Suprapubic skin (tissue), 4 donors: ENCODE measurements at regions not wholly inside any gene's neighbourhood (a gene's known extent, or its start where the extent isn't known, plus 50 kb on each side); places are given as distances from the start of the nearest gene placed in this dataset.

Experiments
- DNase-seq, 2 donors: peaks; one replicate each; pipeline ENCODE4 v3.0.0-alpha.2; 2019; ENCODE audit warnings: low spot score in 2 of 2
- H3K27ac ChIP-seq: fragments of 200-600 bp; sonication (generic); one replicate; pipeline ENCODE4 v1.5.1; 2019
- H3K27me3 ChIP-seq: fragments of 200-600 bp; sonication (generic); one replicate; pipeline ENCODE4 v1.5.1; 2019
- H3K36me3 ChIP-seq: fragments of 200-600 bp; sonication (generic); one replicate; pipeline ENCODE4 v1.5.1; 2019
- H3K4me1 ChIP-seq: fragments of 200-600 bp; sonication (generic); one replicate; pipeline ENCODE4 v1.5.1; 2019
- H3K4me3 ChIP-seq: fragments of 200-600 bp; sonication (generic); one replicate; pipeline ENCODE4 v1.5.1; 2019; ENCODE audit warnings: mild to moderate bottlenecking
- H3K9me3 ChIP-seq: fragments of 200-600 bp; sonication (generic); one replicate; pipeline ENCODE4 v1.5.1; 2019
- EP300 ChIP-seq: sonication (generic); formaldehyde crosslinking; IDR thresholded peaks from one replicate; pipeline ENCODE4 v1.6.1; 2017; ENCODE audit warnings: antibody characterized with exemption
- POLR2A ChIP-seq, 2 donors: fragments of 450-650 bp; IDR thresholded peaks; one replicate each; pipeline ENCODE4 v1.6.1; 2017; ENCODE audit warnings: antibody characterized with exemption in 2 of 2, mild to moderate bottlenecking in 2 of 2, moderate library complexity in 2 of 2
- POLR2AphosphoS5 ChIP-seq, 3 donors: sonication (generic); formaldehyde crosslinking; IDR thresholded peaks; one replicate each; pipeline ENCODE4 v1.6.1; 2017; ENCODE audit warnings: antibody characterized with exemption in 3 of 3
- WGBS: methylation state at CpG from one replicate; pipeline ENCODE4 v1.1.5; 2018; 5-methylcytosine and 5-hydroxymethylcytosine counted together
- TF ChIP-seq, protein P1 (sequence below), 2 donors: fragments of 200-600 bp in 1 of 2; fragments of 450-650 bp in 1 of 2; sonication (generic) in 1 of 2; IDR thresholded peaks; one replicate each; pipeline ENCODE4 v1.5.1; 2016 to 2019; ENCODE audit warnings: antibody characterized with exemption in 2 of 2, mild to moderate bottlenecking in 1 of 2, moderate library complexity in 1 of 2

DNA sequence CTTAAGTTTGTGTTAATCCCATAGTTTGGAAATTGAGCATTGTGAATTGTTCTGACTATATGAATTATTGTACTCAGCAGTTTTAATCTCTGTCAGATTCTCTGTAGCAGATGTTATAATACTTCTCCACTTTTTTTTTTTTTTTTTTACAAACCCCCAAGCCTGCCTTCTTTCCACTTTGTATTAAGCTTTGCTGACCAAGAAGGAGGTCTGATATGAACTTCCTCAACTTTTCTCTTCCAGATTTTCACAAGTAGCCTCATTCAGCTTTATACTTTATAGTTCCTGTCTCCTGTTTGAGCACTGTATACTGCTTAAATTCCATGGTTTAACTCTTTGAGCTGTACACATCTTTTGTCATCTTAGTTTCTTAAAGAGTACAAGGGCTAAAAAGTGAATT lies 105.0 kb downstream of the HAUS1 start:
- Histone ChIP-seq H3K27me3 (no peaks in the 10 kb centered on the region), H3K27ac (no peak overlapping the region), H3K9me3 (no peaks in the 10 kb centered on the region), H3K4me3 (no peak overlapping the region), H3K36me3 (no peaks in the 10 kb centered on the region), H3K4me1 (peaks cover 4% of the 10 kb centered on the region)
- TF ChIP-seq POLR2A (IDR thresholded peaks at IDR 0.05), result no peak
- TF ChIP-seq, protein P1, sequence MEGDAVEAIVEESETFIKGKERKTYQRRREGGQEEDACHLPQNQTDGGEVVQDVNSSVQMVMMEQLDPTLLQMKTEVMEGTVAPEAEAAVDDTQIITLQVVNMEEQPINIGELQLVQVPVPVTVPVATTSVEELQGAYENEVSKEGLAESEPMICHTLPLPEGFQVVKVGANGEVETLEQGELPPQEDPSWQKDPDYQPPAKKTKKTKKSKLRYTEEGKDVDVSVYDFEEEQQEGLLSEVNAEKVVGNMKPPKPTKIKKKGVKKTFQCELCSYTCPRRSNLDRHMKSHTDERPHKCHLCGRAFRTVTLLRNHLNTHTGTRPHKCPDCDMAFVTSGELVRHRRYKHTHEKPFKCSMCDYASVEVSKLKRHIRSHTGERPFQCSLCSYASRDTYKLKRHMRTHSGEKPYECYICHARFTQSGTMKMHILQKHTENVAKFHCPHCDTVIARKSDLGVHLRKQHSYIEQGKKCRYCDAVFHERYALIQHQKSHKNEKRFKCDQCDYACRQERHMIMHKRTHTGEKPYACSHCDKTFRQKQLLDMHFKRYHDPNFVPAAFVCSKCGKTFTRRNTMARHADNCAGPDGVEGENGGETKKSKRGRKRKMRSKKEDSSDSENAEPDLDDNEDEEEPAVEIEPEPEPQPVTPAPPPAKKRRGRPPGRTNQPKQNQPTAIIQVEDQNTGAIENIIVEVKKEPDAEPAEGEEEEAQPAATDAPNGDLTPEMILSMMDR (IDR thresholded peaks at IDR 0.05), result no peak
- TF ChIP-seq POLR2AphosphoS5 (IDR thresholded peaks at IDR 0.05), result no peak
- no peak for TF ChIP-seq EP300
- DNase-seq, result no peak

DNA sequence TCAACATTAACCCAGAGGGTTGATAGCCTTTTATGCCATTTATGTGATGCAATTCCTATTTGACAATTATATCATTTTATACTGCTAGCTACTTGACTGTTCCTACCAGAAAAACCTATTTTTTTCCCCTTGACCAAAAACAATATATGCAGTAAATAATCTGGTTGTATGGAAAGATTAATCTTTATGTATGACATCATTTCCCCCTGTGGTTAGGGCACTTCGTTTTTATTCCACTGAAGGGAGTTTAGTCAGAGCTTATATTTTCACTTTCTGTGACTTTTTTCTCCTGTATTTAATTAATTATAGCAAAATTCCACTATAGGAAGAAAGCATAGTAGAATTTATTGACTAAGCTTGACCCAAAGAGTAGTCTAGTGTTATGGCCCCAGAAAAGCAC lies 107.6 kb downstream of the HAUS1 start:
- no peak overlapping the region for H3K4me3 ChIP-seq
- WGBS, result 3% methylated on average over 1 of the region's 1 CpG
- DNase-seq, result no peak
- TF ChIP-seq POLR2A (IDR thresholded peaks at IDR 0.05) (no peak), POLR2AphosphoS5 (IDR thresholded peaks at IDR 0.05) (no peak), EP300 (no peak)
- TF ChIP-seq, protein P1 (IDR thresholded peaks at IDR 0.05), result no peak
- H3K27me3 ChIP-seq, result no peaks in the 10 kb centered on the region
- no peaks in the 10 kb centered on the region for H3K9me3 ChIP-seq
- peaks cover 9% of the 10 kb centered on the region for H3K36me3 ChIP-seq
- no peaks in the 10 kb centered on the region for H3K4me1 ChIP-seq
- H3K27ac ChIP-seq, result no peak overlapping the region

DNA sequence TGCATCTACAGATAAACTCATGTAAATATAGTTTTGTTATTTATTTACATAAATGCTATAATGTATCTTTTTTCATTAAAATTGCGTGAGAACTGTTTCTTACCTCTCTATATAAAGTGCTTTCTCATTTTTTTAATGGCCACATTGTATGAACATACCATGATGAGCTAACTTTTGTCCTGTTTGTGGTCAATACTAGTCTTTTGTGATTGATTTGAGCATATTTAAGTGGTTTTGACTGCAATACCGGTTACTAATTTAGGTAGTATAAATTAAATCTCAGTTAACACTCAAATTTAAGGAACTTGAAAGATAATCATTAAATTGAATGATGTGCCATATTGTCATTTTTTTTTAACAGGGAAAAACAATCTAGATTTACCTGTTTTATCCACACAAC lies 108.2 kb downstream of the HAUS1 start:
- H3K4me3 ChIP-seq, result no peak overlapping the region
- H3K36me3 ChIP-seq, result peaks cover 9% of the 10 kb centered on the region
- no peak for DNase-seq
- 99% methylated on average over 2 of the region's 2 CpGs for WGBS
- TF ChIP-seq EP300 (no peak), POLR2AphosphoS5 (IDR thresholded peaks at IDR 0.05) (no peak), POLR2A (IDR thresholded peaks at IDR 0.05) (no peak)
- TF ChIP-seq, protein P1 (IDR thresholded peaks at IDR 0.05), result no peak
- no peaks in the 10 kb centered on the region for H3K9me3 ChIP-seq
- H3K27me3 ChIP-seq, result no peaks in the 10 kb centered on the region
- no peaks in the 10 kb centered on the region for H3K4me1 ChIP-seq
- H3K27ac ChIP-seq, result no peak overlapping the region

DNA sequence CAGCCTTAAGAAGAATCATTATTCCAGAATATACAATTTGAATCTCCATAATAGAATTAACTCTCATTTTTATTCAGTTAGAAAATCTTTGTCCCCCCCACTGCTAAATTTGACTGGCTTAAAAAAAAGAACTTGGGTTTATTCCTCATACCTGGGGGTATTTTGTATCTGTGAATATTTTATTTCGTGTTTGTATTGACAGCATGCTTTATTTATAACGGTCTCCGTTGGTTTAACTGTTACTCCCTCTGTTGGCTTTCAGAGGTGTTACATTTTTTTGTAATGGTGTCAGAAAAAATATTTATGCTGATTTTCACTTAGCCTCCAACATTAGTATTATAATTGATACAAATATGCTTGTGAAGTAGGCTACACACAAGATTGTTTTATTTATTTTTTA lies 109.1 kb downstream of the HAUS1 start:
- H3K27ac ChIP-seq, result no peak overlapping the region
- no peak for TF ChIP-seq POLR2AphosphoS5 (IDR thresholded peaks at IDR 0.05)
- TF ChIP-seq, protein P1 (IDR thresholded peaks at IDR 0.05), result peak in 1 of 2 donors; percentile 28
- WGBS, result 8% methylated on average over 3 of the region's 3 CpGs
- H3K36me3 ChIP-seq, result peaks cover 9% of the 10 kb centered on the region
- H3K27me3 ChIP-seq, result no peaks in the 10 kb centered on the region
- H3K9me3 ChIP-seq, result no peaks in the 10 kb centered on the region
- DNase-seq, result no peak
- H3K4me1 ChIP-seq, result no peaks in the 10 kb centered on the region
- no peak overlapping the region for H3K4me3 ChIP-seq

DNA sequence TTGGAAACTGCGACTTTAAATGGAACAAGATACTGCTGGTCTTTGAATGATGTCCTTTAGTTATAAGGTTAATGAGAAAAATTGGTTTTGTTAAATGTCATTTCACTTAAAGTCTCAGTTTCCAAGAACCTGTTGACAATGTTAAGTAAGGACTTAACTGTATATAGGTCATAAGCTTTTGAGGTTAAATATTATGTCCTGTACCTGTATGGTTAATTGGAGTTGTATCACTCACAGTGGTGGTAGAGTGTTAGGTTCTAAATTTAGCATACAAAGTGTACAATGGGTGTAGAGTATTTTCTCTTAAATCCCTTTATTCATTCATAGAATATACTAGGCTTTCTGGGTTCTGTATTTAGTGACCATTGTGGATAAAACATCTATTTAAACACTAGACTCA lies 110.2 kb downstream of the HAUS1 start:
- no peak for DNase-seq
- WGBS, result 93% methylated on average over 1 of the region's 1 CpG
- no peaks in the 10 kb centered on the region for H3K9me3 ChIP-seq
- H3K27ac ChIP-seq, result no peak overlapping the region
- no peaks in the 10 kb centered on the region for H3K27me3 ChIP-seq
- H3K4me3 ChIP-seq, result no peak overlapping the region
- H3K36me3 ChIP-seq, result peaks cover 9% of the 10 kb centered on the region
- no peaks in the 10 kb centered on the region for H3K4me1 ChIP-seq
- TF ChIP-seq POLR2AphosphoS5 (IDR thresholded peaks at IDR 0.05), result no peak
- no peak for TF ChIP-seq POLR2A (IDR thresholded peaks at IDR 0.05)
- TF ChIP-seq, protein P1 (IDR thresholded peaks at IDR 0.05), result no peak
- no peak for TF ChIP-seq EP300
